K562 (cell line): ENCODE measurements at regions not wholly inside any gene's neighbourhood (a gene's known extent, or its start where the extent isn't known, plus 50 kb on each side); places are given as distances from the start of the nearest gene placed in this dataset.

Source experiments
- CHD7 ChIP-seq: fragments of 200-600 bp; sonication (generic); IDR thresholded peaks from one replicate; pipeline ENCODE4 v1.6.1; 2012; ENCODE audit warnings: mild to moderate bottlenecking, low read depth, low read length, inconsistent platforms
- FOXK2 ChIP-seq, 2 experiments: fragments of 450-650 bp; IDR thresholded peaks in 1 of 2; conservative IDR thresholded peaks in 1 of 2; 2 replicates each; pipeline ENCODE4 v1.6.1; 2016; ENCODE audit warnings: low read depth in 2 of 2, mild to moderate bottlenecking in 1 of 2
- MXI1 ChIP-seq: IDR thresholded peaks from 2 replicates; pipeline ENCODE4 v1.6.1; 2011; ENCODE audit warnings: low read depth, mild to moderate bottlenecking, improper control_type of control experiment, low read length
- NFE2L1 ChIP-seq: fragments of 450-650 bp; IDR thresholded peaks from 2 replicates; pipeline ENCODE4 v1.6.1; 2016; ENCODE audit warnings: missing genetic modification characterization, low read depth, mild to moderate bottlenecking, missing compliant biosample characterization, moderate library complexity, borderline replicate concordance
- USF2 ChIP-seq: sonication (generic); formaldehyde crosslinking; IDR thresholded peaks from 2 replicates; pipeline ENCODE4 v1.5.0; 2020; ENCODE audit warnings: missing genetic modification reagents
- YY1 ChIP-seq, 3 experiments: IDR thresholded peaks; 2 replicates each; pipeline ENCODE4 v1.6.1; 2011; ENCODE audit warnings: low read length in 2 of 3, mild to moderate bottlenecking in 2 of 3, moderate library complexity in 2 of 3, borderline replicate concordance in 1 of 3, control low read depth in 1 of 3, low read depth in 1 of 3; ENCODE audit not compliant: insufficient read depth in 3 of 3, insufficient replicate concordance in 2 of 3, control insufficient read depth in 1 of 3, insufficient read length in 1 of 3; ENCODE audit errors: extremely low read depth in 1 of 3
- TF ChIP-seq, protein P1 (sequence below): fragments of 450-650 bp; IDR thresholded peaks from 2 replicates; pipeline ENCODE4 v1.6.1; 2018; ENCODE audit not compliant: partially characterized antibody

DNA sequence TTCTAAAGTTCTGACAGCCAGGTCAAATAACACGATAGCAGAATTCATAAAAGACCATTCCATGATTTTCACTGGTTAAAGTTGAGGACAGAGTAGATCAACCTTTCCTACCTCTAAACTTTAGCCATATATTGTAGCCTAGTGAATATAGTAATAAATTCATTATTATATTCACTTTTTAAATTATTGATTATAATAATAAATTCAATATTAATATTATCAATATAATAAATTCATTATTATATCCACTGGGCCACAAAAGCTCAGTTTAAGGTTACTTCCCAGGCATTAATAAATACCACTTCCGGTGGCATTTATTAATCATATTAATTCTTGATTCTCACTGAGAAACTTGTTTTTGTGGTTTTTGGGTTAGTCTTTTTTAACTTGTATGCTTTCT is 85.7 kb upstream of the GPC6 start:
- TF ChIP-seq USF2 (CRISPR knock-in tag) (no peak), YY1 (IDR thresholded peaks at IDR 0.05; ENCODE audit: borderline replicate concordance in 1 of 3, control insufficient read depth in 1 of 3, extremely low read depth in 1 of 3, insufficient read depth in 3 of 3, insufficient read length in 1 of 3, insufficient replicate concordance in 2 of 3, low read depth in 1 of 3, low read length in 2 of 3) (no peak), FOXK2 (conservative IDR thresholded peaks at IDR 0.05 in 1 of 2, IDR thresholded peaks at IDR 0.05 in 1 of 2; ENCODE audit: low read depth in 2 of 2) (no peak), CHD7 (no peak), NFE2L1 (tag) (no peak), MXI1 (no peak)
- TF ChIP-seq, protein P1, sequence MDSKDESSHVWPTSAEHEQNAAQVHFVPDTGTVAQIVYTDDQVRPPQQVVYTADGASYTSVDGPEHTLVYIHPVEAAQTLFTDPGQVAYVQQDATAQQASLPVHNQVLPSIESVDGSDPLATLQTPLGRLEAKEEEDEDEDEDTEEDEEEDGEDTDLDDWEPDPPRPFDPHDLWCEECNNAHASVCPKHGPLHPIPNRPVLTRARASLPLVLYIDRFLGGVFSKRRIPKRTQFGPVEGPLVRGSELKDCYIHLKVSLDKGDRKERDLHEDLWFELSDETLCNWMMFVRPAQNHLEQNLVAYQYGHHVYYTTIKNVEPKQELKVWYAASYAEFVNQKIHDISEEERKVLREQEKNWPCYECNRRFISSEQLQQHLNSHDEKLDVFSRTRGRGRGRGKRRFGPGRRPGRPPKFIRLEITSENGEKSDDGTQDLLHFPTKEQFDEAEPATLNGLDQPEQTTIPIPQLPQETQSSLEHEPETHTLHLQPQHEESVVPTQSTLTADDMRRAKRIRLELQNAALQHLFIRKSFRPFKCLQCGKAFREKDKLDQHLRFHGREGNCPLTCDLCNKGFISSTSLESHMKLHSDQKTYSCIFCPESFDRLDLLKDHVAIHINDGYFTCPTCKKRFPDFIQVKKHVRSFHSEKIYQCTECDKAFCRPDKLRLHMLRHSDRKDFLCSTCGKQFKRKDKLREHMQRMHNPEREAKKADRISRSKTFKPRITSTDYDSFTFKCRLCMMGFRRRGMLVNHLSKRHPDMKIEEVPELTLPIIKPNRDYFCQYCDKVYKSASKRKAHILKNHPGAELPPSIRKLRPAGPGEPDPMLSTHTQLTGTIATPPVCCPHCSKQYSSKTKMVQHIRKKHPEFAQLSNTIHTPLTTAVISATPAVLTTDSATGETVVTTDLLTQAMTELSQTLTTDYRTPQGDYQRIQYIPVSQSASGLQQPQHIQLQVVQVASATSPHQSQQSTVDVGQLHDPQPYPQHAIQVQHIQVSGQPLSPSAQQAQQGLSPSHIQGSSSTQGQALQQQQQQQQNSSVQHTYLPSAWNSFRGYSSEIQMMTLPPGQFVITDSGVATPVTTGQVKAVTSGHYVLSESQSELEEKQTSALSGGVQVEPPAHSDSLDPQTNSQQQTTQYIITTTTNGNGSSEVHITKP: no peak
